T-helper 1 cell treated with Interleukin-12 subunit alpha and Interleukin-12 subunit beta and Interleukin-4 antibody, amounts not matched to agents 30 μg/mL and 1 μg/mL, for 36 hours (primary cell): ENCODE measurements at regions not wholly inside any gene's neighbourhood (a gene's known extent, or its start where the extent isn't known, plus 50 kb on each side); places are given as distances from the start of the nearest gene placed in this dataset.

Experiments
- H3K27ac Mint-ChIP-seq: one replicate; pipeline ENCODE4 v1.8.0; 2021; ENCODE audit warnings: mild to moderate bottlenecking, mixed read lengths
- H3K27me3 Mint-ChIP-seq: one replicate; pipeline ENCODE4 v1.8.0; 2021; ENCODE audit warnings: low read depth, mixed read lengths
- H3K36me3 Mint-ChIP-seq: one replicate; pipeline ENCODE4 v1.8.0; 2021; ENCODE audit warnings: low read depth, mixed read lengths
- H3K4me1 Mint-ChIP-seq: one replicate; pipeline ENCODE4 v1.8.0; 2021; ENCODE audit warnings: low read depth, mixed read lengths
- H3K4me3 Mint-ChIP-seq: one replicate; pipeline ENCODE4 v1.8.0; 2021; ENCODE audit warnings: mild to moderate bottlenecking, moderate library complexity, mixed read lengths
- H3K9me3 Mint-ChIP-seq: one replicate; pipeline ENCODE4 v1.8.0; 2021; ENCODE audit warnings: mixed read lengths

- H3K4me1 Mint-ChIP-seq: peaks cover 8% of the 10 kb centered on the region
- H3K27ac Mint-ChIP-seq: no peak overlapping the region
- H3K4me3 Mint-ChIP-seq: no peak overlapping the region
- H3K36me3 Mint-ChIP-seq: peaks cover 11% of the 10 kb centered on the region
- H3K27me3 Mint-ChIP-seq: peaks cover 68% of the 10 kb centered on the region
- H3K9me3 Mint-ChIP-seq: peaks cover 5% of the 10 kb centered on the region
Measured at GRCh38 chr5:159438092-159438491, 107.8 kb upstream of the IL12B start.

- Mint-ChIP-seq H3K4me3 (no peak overlapping the region), H3K36me3 (peaks cover 11% of the 10 kb centered on the region), H3K4me1 (peaks cover 8% of the 10 kb centered on the region), H3K27me3 (peaks cover 62% of the 10 kb centered on the region), H3K27ac (no peak overlapping the region), H3K9me3 (peaks cover 5% of the 10 kb centered on the region)
Measured at GRCh38 chr5:159439002-159439401, 108.7 kb upstream of the IL12B start.

- H3K4me3 Mint-ChIP-seq: no peak overlapping the region
- H3K27ac Mint-ChIP-seq: no peak overlapping the region
- peaks cover 5% of the 10 kb centered on the region for H3K9me3 Mint-ChIP-seq
- peaks cover 12% of the 10 kb centered on the region for H3K4me1 Mint-ChIP-seq
- H3K27me3 Mint-ChIP-seq: peaks cover 66% of the 10 kb centered on the region
- H3K36me3 Mint-ChIP-seq: peaks cover 11% of the 10 kb centered on the region
Measured at GRCh38 chr5:159440235-159440634, 109.9 kb upstream of the IL12B start.

- peaks cover 70% of the 10 kb centered on the region for H3K27me3 Mint-ChIP-seq
- H3K36me3 Mint-ChIP-seq: peaks cover 11% of the 10 kb centered on the region
- H3K9me3 Mint-ChIP-seq: peaks cover 5% of the 10 kb centered on the region
- H3K4me1 Mint-ChIP-seq: peaks cover 12% of the 10 kb centered on the region
- H3K4me3 Mint-ChIP-seq: no peak overlapping the region
- no peak overlapping the region for H3K27ac Mint-ChIP-seq
Measured at GRCh38 chr5:159440968-159441367, 110.7 kb upstream of the IL12B start.

- H3K9me3 Mint-ChIP-seq: peaks cover 5% of the 10 kb centered on the region
- H3K27me3 Mint-ChIP-seq: peaks cover 73% of the 10 kb centered on the region
- H3K4me1 Mint-ChIP-seq: peaks cover 12% of the 10 kb centered on the region
- no peak overlapping the region for H3K4me3 Mint-ChIP-seq
- H3K36me3 Mint-ChIP-seq: peaks cover 11% of the 10 kb centered on the region
- H3K27ac Mint-ChIP-seq: no peak overlapping the region
Measured at GRCh38 chr5:159441441-159441840, 111.2 kb upstream of the IL12B start.

- peaks cover 12% of the 10 kb centered on the region for H3K4me1 Mint-ChIP-seq
- H3K27me3 Mint-ChIP-seq: peaks cover 71% of the 10 kb centered on the region
- H3K36me3 Mint-ChIP-seq: peaks cover 11% of the 10 kb centered on the region
- H3K9me3 Mint-ChIP-seq: peaks cover 5% of the 10 kb centered on the region
- no peak overlapping the region for H3K27ac Mint-ChIP-seq
- H3K4me3 Mint-ChIP-seq: no peak overlapping the region
Measured at GRCh38 chr5:159442206-159442850, 112.0 kb upstream of the IL12B start.

- Mint-ChIP-seq H3K4me1 (peaks cover 10% of the 10 kb centered on the region), H3K36me3 (no peaks in the 10 kb centered on the region), H3K27me3 (peaks cover 74% of the 10 kb centered on the region), H3K4me3 (no peak overlapping the region), H3K9me3 (no peaks in the 10 kb centered on the region), H3K27ac (no peak overlapping the region)
Measured at GRCh38 chr5:159444441-159445082, 114.3 kb upstream of the IL12B start.

- Mint-ChIP-seq H3K9me3 (no peaks in the 10 kb centered on the region), H3K4me1 (peaks cover 9% of the 10 kb centered on the region), H3K27me3 (peaks cover 80% of the 10 kb centered on the region), H3K27ac (no peak overlapping the region), H3K36me3 (no peaks in the 10 kb centered on the region), H3K4me3 (no peak overlapping the region)
Measured at GRCh38 chr5:159447116-159447515, 116.8 kb upstream of the IL12B start.

- Mint-ChIP-seq H3K4me3 (no peak overlapping the region), H3K27me3 (peaks cover 90% of the 10 kb centered on the region), H3K9me3 (no peaks in the 10 kb centered on the region), H3K27ac (no peak overlapping the region), H3K36me3 (no peaks in the 10 kb centered on the region), H3K4me1 (peaks cover 7% of the 10 kb centered on the region)
Measured at GRCh38 chr5:159448841-159449407, 118.6 kb upstream of the IL12B start.

- Mint-ChIP-seq H3K36me3 (no peaks in the 10 kb centered on the region), H3K9me3 (no peaks in the 10 kb centered on the region), H3K27me3 (peaks cover 90% of the 10 kb centered on the region), H3K27ac (no peak overlapping the region), H3K4me3 (no peak overlapping the region), H3K4me1 (peaks cover 3% of the 10 kb centered on the region)
Measured at GRCh38 chr5:159449925-159450324, 119.6 kb upstream of the IL12B start.

- Mint-ChIP-seq H3K4me3 (no peak overlapping the region), H3K36me3 (no peaks in the 10 kb centered on the region), H3K9me3 (no peaks in the 10 kb centered on the region), H3K4me1 (peaks cover 3% of the 10 kb centered on the region), H3K27ac (no peak overlapping the region), H3K27me3 (peaks cover 91% of the 10 kb centered on the region)
Measured at GRCh38 chr5:159450417-159450816, 120.1 kb upstream of the IL12B start.

GRCh38 chr5:159451197-159452052, 121.1 kb upstream of the IL12B start:
- no peaks in the 10 kb centered on the region for H3K9me3 Mint-ChIP-seq
- H3K27me3 Mint-ChIP-seq: peaks cover 91% of the 10 kb centered on the region
- H3K4me3 Mint-ChIP-seq: no peak overlapping the region
- no peak overlapping the region for H3K27ac Mint-ChIP-seq
- no peaks in the 10 kb centered on the region for H3K36me3 Mint-ChIP-seq
- H3K4me1 Mint-ChIP-seq: peaks cover 7% of the 10 kb centered on the region

- Mint-ChIP-seq H3K27ac (no peak overlapping the region), H3K4me1 (peaks cover 15% of the 10 kb centered on the region), H3K4me3 (no peak overlapping the region), H3K9me3 (no peaks in the 10 kb centered on the region), H3K36me3 (no peaks in the 10 kb centered on the region), H3K27me3 (peaks cover 88% of the 10 kb centered on the region)
Measured at GRCh38 chr5:159452480-159453167, 122.3 kb upstream of the IL12B start.

- Mint-ChIP-seq H3K4me3 (no peak overlapping the region), H3K27ac (no peak overlapping the region), H3K27me3 (peaks cover 84% of the 10 kb centered on the region), H3K9me3 (no peaks in the 10 kb centered on the region), H3K36me3 (no peaks in the 10 kb centered on the region), H3K4me1 (peaks cover 17% of the 10 kb centered on the region)
Measured at GRCh38 chr5:159453209-159453608, 122.9 kb upstream of the IL12B start.
